Fibroblast of lung (primary cell): ENCODE measurements at regions not wholly inside any gene's neighbourhood (a gene's known extent, or its start where the extent isn't known, plus 50 kb on each side); places are given as distances from the start of the nearest gene placed in this dataset.

Experiments used
- CTCF ChIP-seq, 2 donors: IDR thresholded peaks in 1 of 2; conservative IDR thresholded peaks in 1 of 2; 1 replicate in 1 of 2; 2 replicates in 1 of 2; pipeline ENCODE4 v1.5.1; 2011 to 2012; ENCODE audit warnings: low read length in 2 of 2, control low read depth in 1 of 2, inconsistent platforms in 1 of 2, low read depth in 1 of 2, mild to moderate bottlenecking in 1 of 2
- EZH2 ChIP-seq: IDR thresholded peaks from 2 replicates; pipeline ENCODE4 v1.5.1; 2012; ENCODE audit warnings: low read length, control low read depth, mild to moderate bottlenecking; ENCODE audit errors: missing control alignments

- no peak for TF ChIP-seq CTCF (conservative IDR thresholded peaks at IDR 0.05 in 1 of 2, IDR thresholded peaks at IDR 0.05 in 1 of 2; ENCODE audit: low read depth in 1 of 2, low read length in 2 of 2)
- no peak for TF ChIP-seq EZH2
These were observed 200.5 kb upstream of the GAS1 start for GRCh38 chr9:87147839-87148238.
